Heart left ventricle (tissue), 13 donors: ENCODE measurements at regions not wholly inside any gene's neighbourhood (a gene's known extent, or its start where the extent isn't known, plus 50 kb on each side); places are given as distances from the start of the nearest gene placed in this dataset.
"Not testable (repeated sequence)": the region's sequence is repeated elsewhere in the genome, so short reads cannot be mapped to it uniquely, and the experiment has no call there.

ENCODE experiments used
- POLR2A ChIP-seq, 2 donors: fragments of 450-650 bp; IDR thresholded peaks; one replicate each; pipeline ENCODE4 v1.6.1; 2017; ENCODE audit warnings: antibody characterized with exemption in 2 of 2, mild to moderate bottlenecking in 2 of 2, moderate library complexity in 2 of 2
- TF ChIP-seq, protein P1 (sequence below), 12 donors: fragments of 200-600 bp; sonication (generic) in 4 of 12; IDR thresholded peaks; one replicate each; pipeline versions ENCODE4 v1.5.0 to v1.8.0; 2018 to 2022; ENCODE audit warnings: antibody characterized with exemption in 12 of 12, mild to moderate bottlenecking in 5 of 12
- donor health status: ischemic (EF 13 %, LVEDD 7.1; RV severe dilation, severe dysfunction).
- donor health status: DM: no; HTN: yes; CAD: no.
- donor health status: DM: no; HTN: no; CAD: no.
- donor health status: ischemic (EF 25% LVEDD 6.9; RV normal size, moderate dysfunction).
- donor health status: ischemic (EF 25% LVEDD 5.7; RV mildly dilated, moderate dysfunction).
- donor health status: ischemic (EF 35%, LVEDD 5.7; RV mildly dilated, moderate dysfunction).
- donor health status: nonischemic (EF 11% LVEDD 7.7; RV severe dilation, severe dysfunction).
- donor health status: DM: yes; HTN: yes; CAD: no.
- donor health status: PGD.
- donor health status: ischemic (EF 29% LVEDD 5.4; RV normal size, mild dysfunction).
- donor health status: nonischemic (EF 23%, LVEDD 6.1; RV moderate dilation, normal function).

DNA sequence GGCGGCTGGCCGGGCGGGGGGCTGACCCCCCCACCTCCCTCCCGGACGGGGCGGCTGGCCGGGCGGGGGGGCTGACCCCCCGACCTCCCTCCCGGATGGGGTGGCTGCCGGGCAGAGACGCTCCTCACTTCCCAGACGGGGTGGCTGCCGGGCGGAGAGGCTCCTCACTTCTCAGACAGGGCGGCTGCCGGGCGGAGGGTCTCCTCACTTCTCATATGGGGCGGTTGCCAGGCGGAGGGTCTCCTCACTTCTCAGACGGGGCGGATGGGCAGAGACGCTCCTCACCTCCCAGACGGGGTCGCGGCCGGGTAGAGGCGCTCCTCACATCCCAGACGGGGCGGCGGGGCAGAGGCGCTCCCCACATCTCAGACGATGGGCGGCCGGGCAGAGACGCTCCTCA, 1025.2 kb upstream of the SEMA6A start:
- TF ChIP-seq, protein P1, sequence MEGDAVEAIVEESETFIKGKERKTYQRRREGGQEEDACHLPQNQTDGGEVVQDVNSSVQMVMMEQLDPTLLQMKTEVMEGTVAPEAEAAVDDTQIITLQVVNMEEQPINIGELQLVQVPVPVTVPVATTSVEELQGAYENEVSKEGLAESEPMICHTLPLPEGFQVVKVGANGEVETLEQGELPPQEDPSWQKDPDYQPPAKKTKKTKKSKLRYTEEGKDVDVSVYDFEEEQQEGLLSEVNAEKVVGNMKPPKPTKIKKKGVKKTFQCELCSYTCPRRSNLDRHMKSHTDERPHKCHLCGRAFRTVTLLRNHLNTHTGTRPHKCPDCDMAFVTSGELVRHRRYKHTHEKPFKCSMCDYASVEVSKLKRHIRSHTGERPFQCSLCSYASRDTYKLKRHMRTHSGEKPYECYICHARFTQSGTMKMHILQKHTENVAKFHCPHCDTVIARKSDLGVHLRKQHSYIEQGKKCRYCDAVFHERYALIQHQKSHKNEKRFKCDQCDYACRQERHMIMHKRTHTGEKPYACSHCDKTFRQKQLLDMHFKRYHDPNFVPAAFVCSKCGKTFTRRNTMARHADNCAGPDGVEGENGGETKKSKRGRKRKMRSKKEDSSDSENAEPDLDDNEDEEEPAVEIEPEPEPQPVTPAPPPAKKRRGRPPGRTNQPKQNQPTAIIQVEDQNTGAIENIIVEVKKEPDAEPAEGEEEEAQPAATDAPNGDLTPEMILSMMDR (IDR thresholded peaks at IDR 0.05), result not testable (repeated sequence)
- TF ChIP-seq POLR2A (IDR thresholded peaks at IDR 0.05), result not testable (repeated sequence)
